ENCODE measurements at regions not wholly inside any gene's neighbourhood (a gene's known extent, or its start where the extent isn't known, plus 50 kb on each side); places are given as distances from the start of the nearest gene placed in this dataset.

- no peak for TF ChIP-seq CTCF (IDR thresholded peaks at IDR 0.05; ENCODE audit: partially characterized antibody, unreplicated experiment)
- Mint-ChIP-seq H3K4me3 (ENCODE audit: unreplicated experiment) (no peak overlapping the region), H3K36me3 (ENCODE audit: unreplicated experiment) (no peaks in the 10 kb centered on the region), H3K27ac (ENCODE audit: unreplicated experiment) (no peak overlapping the region), H3K4me1 (ENCODE audit: low read depth, unreplicated experiment) (no peaks in the 10 kb centered on the region), H3K9me3 (ENCODE audit: unreplicated experiment) (no peaks in the 10 kb centered on the region), H3K27me3 (ENCODE audit: unreplicated experiment) (no peaks in the 10 kb centered on the region)
- no peak for DNase-seq
Measured at GRCh38 chr6:45803071-45803470, 212.6 kb downstream of the CLIC5 start.

- Mint-ChIP-seq H3K4me3 (ENCODE audit: unreplicated experiment) (no peak overlapping the region), H3K27me3 (ENCODE audit: unreplicated experiment) (no peaks in the 10 kb centered on the region), H3K36me3 (ENCODE audit: unreplicated experiment) (no peaks in the 10 kb centered on the region), H3K27ac (ENCODE audit: unreplicated experiment) (no peak overlapping the region), H3K4me1 (ENCODE audit: low read depth, unreplicated experiment) (no peaks in the 10 kb centered on the region), H3K9me3 (ENCODE audit: unreplicated experiment) (no peaks in the 10 kb centered on the region)
- no peak for DNase-seq
- TF ChIP-seq CTCF (IDR thresholded peaks at IDR 0.05; ENCODE audit: partially characterized antibody, unreplicated experiment) = no peak
Measured at GRCh38 chr6:45801471-45802289, 214.0 kb downstream of the CLIC5 start.

GRCh38 chr6:45800911-45801310 is 214.7 kb downstream of the CLIC5 start:
- Mint-ChIP-seq H3K27me3 (ENCODE audit: unreplicated experiment) (no peaks in the 10 kb centered on the region), H3K4me3 (ENCODE audit: unreplicated experiment) (no peak overlapping the region), H3K9me3 (ENCODE audit: unreplicated experiment) (no peaks in the 10 kb centered on the region), H3K4me1 (ENCODE audit: low read depth, unreplicated experiment) (no peaks in the 10 kb centered on the region), H3K27ac (ENCODE audit: unreplicated experiment) (no peak overlapping the region), H3K36me3 (ENCODE audit: unreplicated experiment) (no peaks in the 10 kb centered on the region)
- no peak for DNase-seq
- TF ChIP-seq CTCF (IDR thresholded peaks at IDR 0.05; ENCODE audit: partially characterized antibody, unreplicated experiment) = no peak

GRCh38 chr6:45795678-45796077 is 220.0 kb downstream of the CLIC5 start:
- H3K4me1 Mint-ChIP-seq (ENCODE audit: low read depth, unreplicated experiment) = no peaks in the 10 kb centered on the region
- H3K9me3 Mint-ChIP-seq (ENCODE audit: unreplicated experiment) = no peaks in the 10 kb centered on the region
- no peak for DNase-seq
- H3K27me3 Mint-ChIP-seq (ENCODE audit: unreplicated experiment) = no peaks in the 10 kb centered on the region
- no peak for TF ChIP-seq CTCF (IDR thresholded peaks at IDR 0.05; ENCODE audit: partially characterized antibody, unreplicated experiment)
- no peaks in the 10 kb centered on the region for H3K36me3 Mint-ChIP-seq (ENCODE audit: unreplicated experiment)
- H3K4me3 Mint-ChIP-seq (ENCODE audit: unreplicated experiment) = no peak overlapping the region
- no peak overlapping the region for H3K27ac Mint-ChIP-seq (ENCODE audit: unreplicated experiment)

GRCh38 chr6:45794465-45794864 is 221.2 kb downstream of the CLIC5 start:
- Mint-ChIP-seq H3K36me3 (ENCODE audit: unreplicated experiment) (no peaks in the 10 kb centered on the region), H3K4me3 (ENCODE audit: unreplicated experiment) (no peak overlapping the region), H3K27ac (ENCODE audit: unreplicated experiment) (no peak overlapping the region), H3K27me3 (ENCODE audit: unreplicated experiment) (no peaks in the 10 kb centered on the region), H3K9me3 (ENCODE audit: unreplicated experiment) (no peaks in the 10 kb centered on the region), H3K4me1 (ENCODE audit: low read depth, unreplicated experiment) (no peaks in the 10 kb centered on the region)
- DNase-seq = no peak
- TF ChIP-seq CTCF (IDR thresholded peaks at IDR 0.05; ENCODE audit: partially characterized antibody, unreplicated experiment) = no peak

All from glutamatergic neuron (in vitro differentiated cells).